Breast epithelium (tissue), 3 donors: ENCODE measurements at regions not wholly inside any gene's neighbourhood (a gene's known extent, or its start where the extent isn't known, plus 50 kb on each side); places are given as distances from the start of the nearest gene placed in this dataset.

Experiments used
- POLR2A ChIP-seq: fragments of 450-650 bp; IDR thresholded peaks from one replicate; pipeline ENCODE4 v1.6.1; 2016; ENCODE audit warnings: antibody characterized with exemption, mild to moderate bottlenecking, moderate library complexity
- TF ChIP-seq, protein P1 (sequence below), 3 donors: fragments of 450-650 bp; IDR thresholded peaks; one replicate each; pipeline ENCODE4 v1.5.1; 2016 to 2017; ENCODE audit warnings: antibody characterized with exemption in 3 of 3, mild to moderate bottlenecking in 3 of 3, moderate library complexity in 3 of 3

DNA sequence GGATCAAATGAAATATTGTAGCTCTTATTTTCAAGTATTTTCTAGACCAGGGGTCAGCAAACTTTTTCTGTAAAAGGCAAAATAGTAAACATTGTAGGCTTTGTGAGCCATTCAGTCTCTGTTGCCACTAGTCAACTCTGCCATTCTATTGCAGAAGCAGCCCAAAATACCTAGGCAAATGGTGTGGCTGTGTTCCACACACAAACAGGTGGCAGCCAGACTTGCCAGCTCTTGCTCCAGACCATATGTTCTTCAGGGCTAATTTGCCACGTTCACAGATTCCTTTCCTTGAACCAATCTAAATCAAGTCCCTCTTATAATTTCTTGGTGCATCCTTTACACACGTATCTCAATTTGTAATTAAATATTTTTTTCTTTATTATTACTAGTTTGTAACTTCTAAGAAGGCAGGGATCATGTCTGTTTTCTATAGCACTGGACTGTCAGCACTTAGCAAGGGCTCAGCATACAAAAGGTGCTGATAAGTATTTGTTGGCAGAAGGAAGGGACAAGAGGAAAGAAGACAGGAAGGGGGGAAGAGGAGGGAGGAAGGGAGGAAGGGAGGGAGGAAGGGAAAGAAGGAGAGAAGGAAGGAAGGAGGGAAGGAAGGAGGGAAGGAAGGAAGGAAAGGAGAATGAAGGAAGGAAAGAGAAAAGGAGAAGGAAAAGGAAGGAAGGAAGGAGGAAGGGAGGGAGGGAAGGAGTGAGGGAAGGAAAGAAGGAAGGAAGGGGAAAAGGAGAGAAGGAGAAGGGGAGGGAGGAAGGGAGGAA lies 106.5 kb upstream of the EDEM3 start:
- TF ChIP-seq, protein P1, sequence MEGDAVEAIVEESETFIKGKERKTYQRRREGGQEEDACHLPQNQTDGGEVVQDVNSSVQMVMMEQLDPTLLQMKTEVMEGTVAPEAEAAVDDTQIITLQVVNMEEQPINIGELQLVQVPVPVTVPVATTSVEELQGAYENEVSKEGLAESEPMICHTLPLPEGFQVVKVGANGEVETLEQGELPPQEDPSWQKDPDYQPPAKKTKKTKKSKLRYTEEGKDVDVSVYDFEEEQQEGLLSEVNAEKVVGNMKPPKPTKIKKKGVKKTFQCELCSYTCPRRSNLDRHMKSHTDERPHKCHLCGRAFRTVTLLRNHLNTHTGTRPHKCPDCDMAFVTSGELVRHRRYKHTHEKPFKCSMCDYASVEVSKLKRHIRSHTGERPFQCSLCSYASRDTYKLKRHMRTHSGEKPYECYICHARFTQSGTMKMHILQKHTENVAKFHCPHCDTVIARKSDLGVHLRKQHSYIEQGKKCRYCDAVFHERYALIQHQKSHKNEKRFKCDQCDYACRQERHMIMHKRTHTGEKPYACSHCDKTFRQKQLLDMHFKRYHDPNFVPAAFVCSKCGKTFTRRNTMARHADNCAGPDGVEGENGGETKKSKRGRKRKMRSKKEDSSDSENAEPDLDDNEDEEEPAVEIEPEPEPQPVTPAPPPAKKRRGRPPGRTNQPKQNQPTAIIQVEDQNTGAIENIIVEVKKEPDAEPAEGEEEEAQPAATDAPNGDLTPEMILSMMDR (IDR thresholded peaks at IDR 0.05), result peak in 1 of 3 donors; percentile 6
- TF ChIP-seq POLR2A, result no peak
